Panc1 (cell line): ENCODE measurements at regions not wholly inside any gene's neighbourhood (a gene's known extent, or its start where the extent isn't known, plus 50 kb on each side); places are given as distances from the start of the nearest gene placed in this dataset.

Experiments used
- CTCF ChIP-seq: fragments of 450-650 bp; IDR thresholded peaks from 2 replicates; pipeline ENCODE4 v1.5.1; 2017; ENCODE audit warnings: mild to moderate bottlenecking
- SIN3A ChIP-seq: IDR thresholded peaks from 2 replicates; pipeline ENCODE4 v1.6.1; 2012; ENCODE audit warnings: low read depth, mild to moderate bottlenecking, low read length, moderate library complexity, borderline replicate concordance; ENCODE audit not compliant: insufficient read depth
- TCF7L2 ChIP-seq: IDR thresholded peaks from 2 replicates; pipeline ENCODE4 v1.6.1; 2011; ENCODE audit warnings: mild to moderate bottlenecking, low read depth, low read length, inconsistent platforms

GRCh38 chr7:24492576-24492975 is 80.7 kb upstream of the PALS2 start:
- TF ChIP-seq TCF7L2 (no peak), CTCF (no peak), SIN3A (no peak)
